ENCODE measurements at regions not wholly inside any gene's neighbourhood (a gene's known extent, or its start where the extent isn't known, plus 50 kb on each side); places are given as distances from the start of the nearest gene placed in this dataset.

DNA sequence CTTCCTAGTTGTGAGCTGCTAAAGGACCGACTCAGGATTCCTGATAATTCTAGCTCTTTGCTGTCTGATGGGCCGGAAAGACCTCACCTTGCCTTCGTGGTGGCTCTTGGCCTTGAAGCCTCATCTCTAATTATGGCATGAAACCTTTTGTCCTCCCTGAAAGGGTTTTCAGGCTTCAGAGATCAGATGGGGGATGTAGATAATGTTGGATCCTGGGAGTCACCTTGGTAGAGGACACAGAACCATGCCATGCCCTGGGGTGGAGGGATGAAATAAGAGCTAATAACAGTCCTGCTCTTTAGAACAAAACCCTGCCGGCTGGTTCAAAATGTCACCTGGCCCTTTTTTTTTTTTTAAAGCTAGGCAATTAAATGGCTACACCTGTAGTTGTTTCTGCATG, 50.8 kb upstream of the SYN2 start:
- Histone ChIP-seq H3K79me2 (ENCODE audit: insufficient read depth, low read length) (no peaks in the 10 kb centered on the region), H2AFZ (ENCODE audit: low read depth, low read length) (no peak overlapping the region), H3K27me3 (ENCODE audit: insufficient read depth, low read length, poor library complexity) (no peaks in the 10 kb centered on the region), H3K4me2 (ENCODE audit: insufficient read depth, low read length) (no peak overlapping the region), H3K9ac (ENCODE audit: low read depth, low read length) (no peak overlapping the region), H4K20me1 (ENCODE audit: insufficient read depth, low read length) (no peaks in the 10 kb centered on the region), H3K27ac (ENCODE audit: low read length) (no peak overlapping the region), H3K4me3 (ENCODE audit: low read depth in 1 of 2, low read length in 2 of 2) (no peak overlapping the region), H3K9me3 (ENCODE audit: insufficient read depth, low read length, severe bottlenecking) (no peaks in the 10 kb centered on the region), H3K4me1 (ENCODE audit: insufficient read depth, low read length) (no peaks in the 10 kb centered on the region), H3K36me3 (ENCODE audit: insufficient read depth, low read length) (no peaks in the 10 kb centered on the region)
- DNase-seq: no peak
- no peak for ATAC-seq (ENCODE audit: insufficient read depth, low read depth)
- no peak for TF ChIP-seq CTCF (IDR thresholded peaks at IDR 0.05; ENCODE audit: borderline replicate concordance, extremely low read depth, low read length, poor library complexity, severe bottlenecking)
- no peak for TF ChIP-seq EZH2 (IDR thresholded peaks at IDR 0.05; ENCODE audit: borderline replicate concordance, low read depth, low read length, severe bottlenecking)

- Histone ChIP-seq H3K36me3 (ENCODE audit: insufficient read depth, low read length) (no peaks in the 10 kb centered on the region), H3K9ac (ENCODE audit: low read depth, low read length) (no peak overlapping the region), H3K79me2 (ENCODE audit: insufficient read depth, low read length) (no peaks in the 10 kb centered on the region), H3K4me1 (ENCODE audit: insufficient read depth, low read length) (no peaks in the 10 kb centered on the region), H4K20me1 (ENCODE audit: insufficient read depth, low read length) (no peaks in the 10 kb centered on the region), H2AFZ (ENCODE audit: low read depth, low read length) (no peak overlapping the region), H3K27ac (ENCODE audit: low read length) (no peak overlapping the region), H3K4me3 (ENCODE audit: low read depth in 1 of 2, low read length in 2 of 2) (no peak overlapping the region), H3K27me3 (ENCODE audit: insufficient read depth, low read length, poor library complexity) (no peaks in the 10 kb centered on the region), H3K4me2 (ENCODE audit: insufficient read depth, low read length) (no peak overlapping the region), H3K9me3 (ENCODE audit: insufficient read depth, low read length, severe bottlenecking) (no peaks in the 10 kb centered on the region)
- TF ChIP-seq CTCF (IDR thresholded peaks at IDR 0.05; ENCODE audit: borderline replicate concordance, extremely low read depth, low read length, poor library complexity, severe bottlenecking) (no peak), EZH2 (IDR thresholded peaks at IDR 0.05; ENCODE audit: borderline replicate concordance, low read depth, low read length, severe bottlenecking) (no peak)
- DNase-seq: no peak
- no peak for ATAC-seq (ENCODE audit: insufficient read depth, low read depth)
Observed at GRCh38 chr3:11953778-11954177, 50.4 kb upstream of the SYN2 start.

DNA sequence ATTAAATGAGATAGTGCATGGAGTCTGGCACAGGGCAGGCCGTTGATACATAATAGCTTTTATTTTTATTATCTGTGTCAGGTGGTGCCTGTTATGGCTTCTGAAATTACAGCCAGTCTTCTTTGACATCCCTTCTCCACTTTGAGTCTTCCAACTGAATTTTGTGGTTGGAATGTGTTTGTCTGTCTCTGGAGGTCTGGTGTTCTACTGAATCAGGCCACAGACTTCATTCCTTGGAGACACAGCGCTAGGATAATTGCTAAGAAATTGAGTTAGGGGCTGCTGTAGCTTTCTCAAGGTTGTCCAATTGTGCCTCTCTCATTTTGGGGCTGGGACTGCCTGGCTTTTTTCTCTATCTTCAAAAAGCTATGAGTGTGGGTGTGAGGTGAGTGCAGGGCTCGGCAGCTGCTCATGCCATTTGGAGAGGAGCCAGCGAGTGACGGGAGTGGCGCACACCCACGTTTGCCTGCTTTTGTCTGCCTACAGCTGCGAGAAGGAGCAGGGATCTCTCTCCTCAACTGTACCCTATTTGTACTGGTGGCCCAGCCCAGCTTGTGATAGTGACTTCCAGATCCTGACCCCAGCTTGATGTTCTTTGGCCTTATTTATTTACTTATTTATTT, 49.8 kb upstream of the SYN2 start:
- no peaks in the 10 kb centered on the region for H4K20me1 ChIP-seq (ENCODE audit: insufficient read depth, low read length)
- H3K4me1 ChIP-seq (ENCODE audit: insufficient read depth, low read length): no peaks in the 10 kb centered on the region
- no peaks in the 10 kb centered on the region for H3K27me3 ChIP-seq (ENCODE audit: insufficient read depth, low read length, poor library complexity)
- TF ChIP-seq CTCF (IDR thresholded peaks at IDR 0.05; ENCODE audit: borderline replicate concordance, extremely low read depth, low read length, poor library complexity, severe bottlenecking) (no peak), EZH2 (IDR thresholded peaks at IDR 0.05; ENCODE audit: borderline replicate concordance, low read depth, low read length, severe bottlenecking) (no peak)
- no peaks in the 10 kb centered on the region for H3K9me3 ChIP-seq (ENCODE audit: insufficient read depth, low read length, severe bottlenecking)
- H2AFZ ChIP-seq (ENCODE audit: low read depth, low read length): no peak overlapping the region
- no peak overlapping the region for H3K27ac ChIP-seq (ENCODE audit: low read length)
- H3K4me2 ChIP-seq (ENCODE audit: insufficient read depth, low read length): no peak overlapping the region
- no peak overlapping the region for H3K4me3 ChIP-seq (ENCODE audit: low read depth in 1 of 2, low read length in 2 of 2)
- H3K36me3 ChIP-seq (ENCODE audit: insufficient read depth, low read length): no peaks in the 10 kb centered on the region
- no peaks in the 10 kb centered on the region for H3K79me2 ChIP-seq (ENCODE audit: insufficient read depth, low read length)
- ATAC-seq (ENCODE audit: insufficient read depth, low read depth) (no peak), DNase-seq (no peak)
- no peak overlapping the region for H3K9ac ChIP-seq (ENCODE audit: low read depth, low read length)
